ENCODE measurements at regions not wholly inside any gene's neighbourhood (a gene's known extent, or its start where the extent isn't known, plus 50 kb on each side); places are given as distances from the start of the nearest gene placed in this dataset.

DNA sequence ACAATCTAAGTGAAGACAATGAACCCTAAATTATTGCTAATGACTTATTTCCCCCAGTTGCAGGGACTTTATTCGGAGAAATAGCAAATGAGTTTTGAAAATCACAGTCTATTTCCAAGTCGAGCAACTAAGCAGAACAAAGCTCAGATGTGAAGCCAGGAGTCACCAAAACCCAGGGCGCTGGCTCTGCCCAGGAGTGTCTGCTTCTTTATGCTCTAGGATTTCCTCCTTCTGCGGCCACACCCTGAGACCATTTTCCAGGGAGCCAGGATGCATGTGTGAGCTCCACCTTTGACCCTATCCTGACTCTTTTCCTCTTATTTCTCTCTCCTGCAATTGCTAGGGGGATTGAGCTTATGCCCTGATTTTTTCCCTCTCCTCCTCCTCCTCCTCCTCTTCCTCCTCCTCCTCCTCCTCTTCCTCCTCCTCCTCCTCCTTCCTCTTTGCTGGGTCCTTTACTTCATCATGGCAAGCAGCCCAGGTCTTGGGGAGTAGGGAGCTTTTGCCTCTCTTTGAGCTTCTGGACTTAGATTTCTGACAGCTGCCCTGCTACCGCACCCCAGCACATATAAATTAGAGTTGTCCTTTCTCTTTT, 234.4 kb downstream of the ARL4A start:
- TF ChIP-seq FOXM1 (IDR thresholded peaks at IDR 0.05; ENCODE audit: borderline replicate concordance, low read depth) (no peak), NFIC (IDR thresholded peaks at IDR 0.05) (no peak), YY1 (IDR thresholded peaks at IDR 0.05; ENCODE audit: low read depth) (no peak), ZBTB7A (IDR thresholded peaks at IDR 0.05; ENCODE audit: low read depth) (no peak), RAD21 (IDR thresholded peaks at IDR 0.05; ENCODE audit: low read depth) (no peak), EP300 (IDR thresholded peaks at IDR 0.05; ENCODE audit: borderline replicate concordance) (no peak), CREB1 (IDR thresholded peaks at IDR 0.05; ENCODE audit: low read depth) (no peak), CEBPB (IDR thresholded peaks at IDR 0.05) (no peak), EGR1 (IDR thresholded peaks at IDR 0.05) (no peak), TAF1 (IDR thresholded peaks at IDR 0.05; ENCODE audit: low read depth) (no peak), TCF12 (IDR thresholded peaks at IDR 0.05; ENCODE audit: low read depth) (no peak), TEAD4 (IDR thresholded peaks at IDR 0.05) (no peak)
- TF ChIP-seq, protein P1, sequence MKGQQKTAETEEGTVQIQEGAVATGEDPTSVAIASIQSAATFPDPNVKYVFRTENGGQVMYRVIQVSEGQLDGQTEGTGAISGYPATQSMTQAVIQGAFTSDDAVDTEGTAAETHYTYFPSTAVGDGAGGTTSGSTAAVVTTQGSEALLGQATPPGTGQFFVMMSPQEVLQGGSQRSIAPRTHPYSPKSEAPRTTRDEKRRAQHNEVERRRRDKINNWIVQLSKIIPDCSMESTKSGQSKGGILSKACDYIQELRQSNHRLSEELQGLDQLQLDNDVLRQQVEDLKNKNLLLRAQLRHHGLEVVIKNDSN (IDR thresholded peaks at IDR 0.05): no peak
- TF ChIP-seq, protein P2, sequence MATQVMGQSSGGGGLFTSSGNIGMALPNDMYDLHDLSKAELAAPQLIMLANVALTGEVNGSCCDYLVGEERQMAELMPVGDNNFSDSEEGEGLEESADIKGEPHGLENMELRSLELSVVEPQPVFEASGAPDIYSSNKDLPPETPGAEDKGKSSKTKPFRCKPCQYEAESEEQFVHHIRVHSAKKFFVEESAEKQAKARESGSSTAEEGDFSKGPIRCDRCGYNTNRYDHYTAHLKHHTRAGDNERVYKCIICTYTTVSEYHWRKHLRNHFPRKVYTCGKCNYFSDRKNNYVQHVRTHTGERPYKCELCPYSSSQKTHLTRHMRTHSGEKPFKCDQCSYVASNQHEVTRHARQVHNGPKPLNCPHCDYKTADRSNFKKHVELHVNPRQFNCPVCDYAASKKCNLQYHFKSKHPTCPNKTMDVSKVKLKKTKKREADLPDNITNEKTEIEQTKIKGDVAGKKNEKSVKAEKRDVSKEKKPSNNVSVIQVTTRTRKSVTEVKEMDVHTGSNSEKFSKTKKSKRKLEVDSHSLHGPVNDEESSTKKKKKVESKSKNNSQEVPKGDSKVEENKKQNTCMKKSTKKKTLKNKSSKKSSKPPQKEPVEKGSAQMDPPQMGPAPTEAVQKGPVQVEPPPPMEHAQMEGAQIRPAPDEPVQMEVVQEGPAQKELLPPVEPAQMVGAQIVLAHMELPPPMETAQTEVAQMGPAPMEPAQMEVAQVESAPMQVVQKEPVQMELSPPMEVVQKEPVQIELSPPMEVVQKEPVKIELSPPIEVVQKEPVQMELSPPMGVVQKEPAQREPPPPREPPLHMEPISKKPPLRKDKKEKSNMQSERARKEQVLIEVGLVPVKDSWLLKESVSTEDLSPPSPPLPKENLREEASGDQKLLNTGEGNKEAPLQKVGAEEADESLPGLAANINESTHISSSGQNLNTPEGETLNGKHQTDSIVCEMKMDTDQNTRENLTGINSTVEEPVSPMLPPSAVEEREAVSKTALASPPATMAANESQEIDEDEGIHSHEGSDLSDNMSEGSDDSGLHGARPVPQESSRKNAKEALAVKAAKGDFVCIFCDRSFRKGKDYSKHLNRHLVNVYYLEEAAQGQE (IDR thresholded peaks at IDR 0.05; ENCODE audit: low read depth): no peak
- TF ChIP-seq, protein P3, sequence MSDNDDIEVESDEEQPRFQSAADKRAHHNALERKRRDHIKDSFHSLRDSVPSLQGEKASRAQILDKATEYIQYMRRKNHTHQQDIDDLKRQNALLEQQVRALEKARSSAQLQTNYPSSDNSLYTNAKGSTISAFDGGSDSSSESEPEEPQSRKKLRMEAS (IDR thresholded peaks at IDR 0.05): no peak

DNA sequence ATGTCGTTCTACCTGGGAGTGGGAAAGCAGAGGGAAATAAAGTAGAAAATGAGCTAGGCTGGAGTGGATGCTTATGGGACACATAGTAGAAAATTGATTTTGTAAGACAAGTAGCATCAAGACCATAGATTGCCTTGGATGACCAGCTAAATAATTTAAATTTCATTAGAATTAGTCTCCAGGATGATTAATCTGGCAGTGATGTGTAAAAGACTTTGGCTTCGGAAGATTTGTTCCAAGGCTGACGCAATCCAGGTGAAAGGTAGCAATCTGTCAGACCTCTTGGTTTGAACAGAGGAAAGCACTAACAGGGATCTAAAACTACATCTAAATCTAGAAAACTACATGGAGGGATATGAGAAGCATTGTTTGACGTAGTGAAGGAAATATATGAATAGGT, 236.5 kb downstream of the ARL4A start:
- TF ChIP-seq, protein P2 (IDR thresholded peaks at IDR 0.05; ENCODE audit: low read depth): no peak
- TF ChIP-seq CEBPB (IDR thresholded peaks at IDR 0.05): 0 out of 2 replicates have a peak, but pooled peaks have one; percentile 14

DNA sequence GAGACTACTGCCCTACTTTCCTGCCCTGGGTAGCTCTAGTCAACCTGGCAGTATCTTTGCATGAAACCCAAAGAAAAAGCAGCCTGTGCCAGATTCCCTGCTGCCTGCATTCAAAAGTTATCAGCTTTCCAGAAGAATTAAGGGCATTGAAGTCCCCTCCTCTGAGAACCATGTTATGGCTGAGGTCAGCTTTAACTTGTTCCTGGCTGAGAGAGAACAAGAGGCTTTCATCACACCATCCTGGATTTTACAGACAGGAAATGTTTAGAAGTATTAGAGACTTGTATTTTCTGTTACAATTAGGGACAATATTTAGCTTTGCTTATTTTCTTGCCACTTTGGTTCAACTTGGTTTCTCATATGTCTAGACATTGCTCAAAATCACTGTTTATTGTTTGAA, 238.8 kb downstream of the ARL4A start:
- TF ChIP-seq, protein P3 (IDR thresholded peaks at IDR 0.05): no peak
- TF ChIP-seq NFIC (IDR thresholded peaks at IDR 0.05): no peak
- TF ChIP-seq EP300 (IDR thresholded peaks at IDR 0.05; ENCODE audit: borderline replicate concordance): no peak
- no peak for TF ChIP-seq RAD21 (IDR thresholded peaks at IDR 0.05; ENCODE audit: low read depth)
- no peak for TF ChIP-seq TAF1 (IDR thresholded peaks at IDR 0.05; ENCODE audit: low read depth)
- TF ChIP-seq ZBTB7A (IDR thresholded peaks at IDR 0.05; ENCODE audit: low read depth): no peak
- no peak for TF ChIP-seq CEBPB (IDR thresholded peaks at IDR 0.05)
- TF ChIP-seq YY1 (IDR thresholded peaks at IDR 0.05; ENCODE audit: low read depth): no peak
- TF ChIP-seq CREB1 (IDR thresholded peaks at IDR 0.05; ENCODE audit: low read depth): no peak
- no peak for TF ChIP-seq TEAD4 (IDR thresholded peaks at IDR 0.05)
- TF ChIP-seq FOXM1 (IDR thresholded peaks at IDR 0.05; ENCODE audit: borderline replicate concordance, low read depth): no peak

DNA sequence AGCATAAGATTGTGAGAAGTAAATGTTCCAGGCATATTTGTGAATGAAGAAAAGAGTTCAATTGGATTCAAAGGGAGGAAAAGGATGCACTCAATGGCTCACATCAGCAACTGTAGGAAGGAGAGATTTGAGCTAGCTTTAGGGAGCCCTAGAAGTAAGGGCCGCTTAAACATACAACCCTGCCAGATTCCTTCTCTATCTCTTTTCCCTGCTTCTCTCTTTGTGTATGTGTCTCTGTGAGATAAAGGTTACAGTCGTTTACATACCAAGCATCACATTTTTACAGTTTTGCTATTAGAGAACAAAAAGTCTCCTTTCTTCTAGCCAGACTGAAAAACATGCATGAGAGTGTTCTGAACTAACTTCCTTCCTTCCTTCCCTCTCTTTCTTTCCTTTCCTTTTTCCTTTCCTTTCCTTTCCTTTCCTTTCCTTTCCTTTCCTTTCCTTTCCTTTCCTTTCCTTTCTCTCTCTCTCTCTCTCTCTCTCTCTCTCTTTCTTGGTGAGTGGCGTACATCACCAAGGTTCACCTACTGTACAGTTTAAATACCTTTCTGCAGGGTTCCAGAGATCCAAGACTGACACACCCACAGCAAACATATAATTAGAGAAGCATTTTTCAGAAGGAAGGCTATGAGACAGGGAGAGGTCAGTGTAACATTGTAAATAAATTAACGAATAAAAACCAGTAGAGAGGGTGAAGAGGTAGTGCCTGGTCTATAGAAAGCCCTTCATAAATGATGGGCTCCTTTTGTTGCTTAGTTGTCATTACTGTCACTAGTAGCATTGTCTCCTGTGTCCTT, 240.4 kb downstream of the ARL4A start:
- TF ChIP-seq ZBTB7A (IDR thresholded peaks at IDR 0.05; ENCODE audit: low read depth) (no peak), CREB1 (IDR thresholded peaks at IDR 0.05; ENCODE audit: low read depth) (no peak)
- TF ChIP-seq, protein P3 (IDR thresholded peaks at IDR 0.05): no peak

DNA sequence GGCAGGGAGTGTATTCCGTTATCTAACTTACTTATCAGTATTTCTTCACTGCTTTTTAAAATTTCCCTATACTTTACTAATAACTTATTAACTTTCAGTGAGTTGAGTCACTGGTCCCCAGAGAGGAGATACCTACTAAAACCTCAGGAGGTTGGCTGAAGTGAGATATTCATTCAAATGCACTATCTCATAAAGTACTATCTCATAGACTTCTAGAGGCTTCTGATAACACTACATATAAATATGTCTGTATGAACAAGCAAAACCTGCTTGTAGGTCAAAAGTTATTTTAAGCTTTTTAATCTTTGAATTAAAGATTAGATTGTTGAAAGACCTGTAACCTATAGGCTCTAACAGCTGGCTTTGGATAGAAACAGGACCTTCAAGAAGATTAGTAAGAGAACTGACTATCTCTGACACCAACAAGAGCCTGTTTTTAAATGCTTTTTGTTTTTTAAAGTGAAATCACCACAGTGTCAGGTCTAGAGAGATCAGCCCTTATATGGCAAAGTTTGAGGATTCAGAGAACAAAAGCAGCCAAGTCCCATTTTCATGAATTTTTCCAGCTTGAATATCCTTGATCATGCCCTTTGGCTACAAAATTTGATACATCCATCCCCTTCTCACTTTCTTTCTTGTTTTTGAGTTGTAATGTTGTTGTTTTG, 242.2 kb downstream of the ARL4A start:
- TF ChIP-seq RAD21 (IDR thresholded peaks at IDR 0.05; ENCODE audit: low read depth) (no peak), YY1 (IDR thresholded peaks at IDR 0.05; ENCODE audit: low read depth) (no peak), TCF12 (IDR thresholded peaks at IDR 0.05; ENCODE audit: low read depth) (no peak), FOXM1 (IDR thresholded peaks at IDR 0.05; ENCODE audit: borderline replicate concordance, low read depth) (no peak), CREB1 (IDR thresholded peaks at IDR 0.05; ENCODE audit: low read depth) (no peak), TEAD4 (IDR thresholded peaks at IDR 0.05) (no peak), NFIC (IDR thresholded peaks at IDR 0.05) (no peak)

DNA sequence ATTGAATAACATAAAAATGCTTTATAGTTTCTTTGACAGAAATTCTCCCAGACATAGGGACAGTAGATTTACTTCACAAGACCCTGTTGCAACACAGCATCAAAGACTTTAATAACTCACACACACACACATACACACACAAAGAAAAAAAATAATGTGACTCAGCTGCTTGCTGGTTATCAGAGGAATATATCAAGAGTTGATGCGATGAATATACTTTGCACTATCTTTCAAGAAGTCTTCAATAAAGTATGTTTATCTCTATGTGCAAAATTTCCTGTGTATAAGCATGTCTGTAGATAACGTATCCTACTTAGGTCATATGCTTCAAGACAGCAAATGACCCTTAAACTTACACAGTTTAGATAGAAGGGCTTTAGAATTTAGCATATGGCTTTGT, 243.1 kb downstream of the ARL4A start:
- no peak for TF ChIP-seq TEAD4 (IDR thresholded peaks at IDR 0.05)
- TF ChIP-seq, protein P3 (IDR thresholded peaks at IDR 0.05): no peak
- TF ChIP-seq TAF1 (IDR thresholded peaks at IDR 0.05; ENCODE audit: low read depth): no peak
- TF ChIP-seq CREB1 (IDR thresholded peaks at IDR 0.05; ENCODE audit: low read depth): no peak
- TF ChIP-seq, protein P2 (IDR thresholded peaks at IDR 0.05; ENCODE audit: low read depth): no peak
- no peak for TF ChIP-seq FOXM1 (IDR thresholded peaks at IDR 0.05; ENCODE audit: borderline replicate concordance, low read depth)
